GM12878 (cell line): ENCODE measurements at regions not wholly inside any gene's neighbourhood (a gene's known extent, or its start where the extent isn't known, plus 50 kb on each side); places are given as distances from the start of the nearest gene placed in this dataset.

Experiments
- ATAC-seq: fragments of 200-7000 bp; cut with Tn5 transposase; 3 replicates; pipeline ENCODE4 v1.9.1; 2020; ENCODE audit warnings: mild to moderate bottlenecking, moderate library complexity
- BruUV-seq: library from RNA; stranded (reverse); fragments of 400-500 nt; replicated peaks from 2 replicates; lab custom pipeline; 2021; lab: Mats Ljungman, UMichigan
- CTCF ChIA-PET: fragments of 300-600 bp; sonication (Branson Sonifier 250); formaldehyde crosslinking; extraction: SDS; loops from one replicate; lab custom pipeline; 2021; ENCODE audit warnings: inconsistent platforms; lab: Yijun Ruan, JAX
- POLR2A ChIA-PET: fragments of 350-600 bp; formaldehyde crosslinking; extraction: SDS; loops from one replicate; lab custom pipeline; 2021; ENCODE audit warnings: inconsistent platforms; lab: Charles Lee
- RAD21 ChIA-PET: fragments of 300-600 bp; sonication (Branson Sonifier 250); formaldehyde crosslinking; loops from one replicate; lab custom pipeline; 2023; ENCODE audit warnings: antibody characterized with exemption; ENCODE audit not compliant: unreplicated experiment; lab: Charles Lee
- SMC1A ChIA-PET: fragments of 300-600 bp; sonication (Branson Sonifier 250); formaldehyde crosslinking; loops from one replicate; lab custom pipeline; 2023; ENCODE audit not compliant: unreplicated experiment, uncharacterized antibody; lab: Charles Lee
- DNase-seq: peaks from one replicate; pipeline ENCODE4 v3.0.0-alpha.2; 2011; ENCODE audit warnings: low read depth, low spot score
- FAIRE-seq: peaks from 3 replicates; lab custom pipeline; 2011; peaks lifted over from hg19 to GRCh38; lab: Jason Lieb, UNC
- H2AFZ ChIP-seq: 2 replicates; pipeline ENCODE4 v1.6.0; 2011; ENCODE audit warnings: low read depth, low read length, control low read depth; ENCODE audit not compliant: control insufficient read depth
- H3K27ac ChIP-seq: 2 replicates; pipeline ENCODE4 v1.5.1; 2011; ENCODE audit warnings: control low read depth; ENCODE audit not compliant: control insufficient read depth, insufficient read depth
- H3K27me3 ChIP-seq, 2 experiments: replicated peaks in 1 of 2; 2 replicates each; pipeline versions ENCODE4 v1.6.0 to v1.6.1; 2011; ENCODE audit warnings: low read length in 1 of 2; ENCODE audit not compliant: control insufficient read depth in 2 of 2, insufficient read depth in 2 of 2
- H3K36me3 ChIP-seq, 2 experiments: 2 replicates each; pipeline ENCODE4 v1.5.1; 2011; ENCODE audit warnings: low read length in 1 of 2; ENCODE audit not compliant: control insufficient read depth in 2 of 2, insufficient read depth in 2 of 2
- H3K4me1 ChIP-seq: 2 replicates; pipeline ENCODE4 v1.6.1; 2011; ENCODE audit warnings: mild to moderate bottlenecking, low read length, moderate library complexity, mixed read lengths; ENCODE audit not compliant: control insufficient read depth, insufficient read depth
- H3K4me2 ChIP-seq: 2 replicates; pipeline ENCODE4 v1.6.0; 2011; ENCODE audit warnings: control low read depth; ENCODE audit not compliant: control insufficient read depth, insufficient read depth
- H3K4me3 ChIP-seq: fragments of 200-600 bp; sonication (generic); 2 replicates; pipeline ENCODE4 v1.5.1; 2016
- H3K79me2 ChIP-seq: 2 replicates; pipeline ENCODE4 v1.6.0; 2011; ENCODE audit warnings: low read length; ENCODE audit not compliant: control insufficient read depth, insufficient read depth
- H3K9ac ChIP-seq: 2 replicates; pipeline ENCODE4 v1.8.0; 2011; ENCODE audit warnings: low read length, control low read depth, mixed read lengths; ENCODE audit not compliant: control insufficient read depth, insufficient read depth
- H3K9me3 ChIP-seq: replicated peaks from 3 replicates; pipeline ENCODE4 v1.5.1; 2011; ENCODE audit warnings: mild to moderate bottlenecking, low read length; ENCODE audit not compliant: control insufficient read depth, insufficient read depth
- H4K20me1 ChIP-seq: 2 replicates; pipeline ENCODE4 v1.6.0; 2011; ENCODE audit not compliant: control insufficient read depth, insufficient read depth
- CEBPB ChIP-seq, 2 experiments: fragments of 150-350 bp in 1 of 2; IDR thresholded peaks; 2 replicates each; pipeline ENCODE4 v1.6.1; 2012 to 2014; ENCODE audit warnings: low read depth in 2 of 2, low read length in 2 of 2, borderline replicate concordance in 1 of 2, inconsistent platforms in 1 of 2
- DPF2 ChIP-seq: fragments of 450-650 bp; IDR thresholded peaks from 2 replicates; pipeline ENCODE4 v1.6.1; 2017; ENCODE audit warnings: mild to moderate bottlenecking
- IRF4 ChIP-seq: IDR thresholded peaks from 2 replicates; pipeline ENCODE4 v1.6.1; 2011; ENCODE audit warnings: low read depth, low read length
- NBN ChIP-seq: fragments of 450-650 bp; IDR thresholded peaks from 2 replicates; pipeline ENCODE4 v1.6.1; 2016
- NFYB ChIP-seq: IDR thresholded peaks from 2 replicates; pipeline ENCODE4 v1.6.1; 2011; ENCODE audit warnings: low read depth, mild to moderate bottlenecking, low read length, improper control_type of control experiment, moderate library complexity; ENCODE audit not compliant: insufficient read depth
- NRF1 ChIP-seq: conservative IDR thresholded peaks from 2 replicates; pipeline ENCODE4 v1.6.1; 2011; ENCODE audit warnings: mild to moderate bottlenecking, low read depth, low read length, improper control_type of control experiment
- SMC3 ChIP-seq: IDR thresholded peaks from 2 replicates; pipeline ENCODE4 v1.6.1; 2011; ENCODE audit warnings: low read length, improper control_type of control experiment, borderline replicate concordance
- SREBF1 ChIP-seq: IDR thresholded peaks from 2 replicates; pipeline ENCODE4 v1.6.1; 2012; ENCODE audit warnings: mild to moderate bottlenecking, low read length
- ZNF274 ChIP-seq: IDR thresholded peaks from one replicate; pipeline ENCODE4 v1.8.0; 2011; ENCODE audit not compliant: insufficient read length, insufficient read depth
- ZNF622 ChIP-seq: fragments of 450-650 bp; IDR thresholded peaks from 2 replicates; pipeline ENCODE4 v1.6.1; 2017; ENCODE audit warnings: mild to moderate bottlenecking, inconsistent platforms
- WGBS: methylation state at CpG from one replicate; pipeline ENCODE4 v1.1.6; 2016; ENCODE audit warnings: low lambda C conversion rate; ENCODE audit not compliant: insufficient replicate concordance, insufficient coverage; ENCODE audit errors: missing lambda C conversion rate; 5-methylcytosine and 5-hydroxymethylcytosine counted together
- in situ Hi-C: fragments of 300-500 bp; cut with MboI; formaldehyde crosslinking; loops from 9 replicates; pipeline ENCODE4 v1.14.3; 2018; ENCODE audit warnings: mixed read lengths
- intact Hi-C: fragments of 100-400 bp; cut with micrococcal nuclease; formaldehyde crosslinking; loops from one replicate; pipeline ENCODE4 v1.14.2; 2022; ENCODE audit not compliant: unreplicated experiment
- TF ChIP-seq, protein P1 (sequence below): IDR thresholded peaks from 2 replicates; pipeline ENCODE4 v1.6.1; 2012; ENCODE audit warnings: low read length, inconsistent platforms

DNA sequence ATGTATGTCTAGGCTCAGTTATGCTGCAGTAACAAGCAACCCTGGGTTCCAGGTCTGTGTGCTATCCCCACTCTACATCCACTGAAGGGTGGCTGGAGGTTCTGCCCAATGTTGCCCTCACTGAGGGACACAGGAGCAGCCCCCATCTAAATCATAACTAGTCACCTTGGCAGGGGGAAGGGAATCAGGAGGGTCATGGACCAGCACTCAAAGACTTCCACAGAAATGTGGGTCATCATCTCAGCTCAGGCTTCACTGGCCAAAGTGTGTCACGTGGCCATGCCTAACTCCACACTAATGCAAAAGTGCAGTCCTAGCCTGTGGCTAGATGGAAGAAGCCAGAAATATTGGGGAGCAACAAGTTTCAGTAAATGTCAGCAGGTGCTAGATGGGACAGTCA, 137.3 kb upstream of the ZNF507 start:
- BruUV-seq = no TSS peak
- H3K9ac ChIP-seq = no peak overlapping the region
- intact Hi-C loops = no loop called here
- ATAC-seq = no peak
- H2AFZ ChIP-seq = no peak overlapping the region
- WGBS = 0% methylated on average over 1 of the region's 1 CpG
- H3K36me3 ChIP-seq = no peaks in the 10 kb centered on the region
- no peaks in the 10 kb centered on the region for H3K4me1 ChIP-seq
- H3K27me3 ChIP-seq = no peaks in the 10 kb centered on the region
- H3K27ac ChIP-seq = no peak overlapping the region
- H3K9me3 ChIP-seq = no peaks in the 10 kb centered on the region
- ChIA-PET POLR2A (no interaction called here), SMC1A (no interaction called here), CTCF (no interaction called here), RAD21 (no interaction called here)
- H3K4me2 ChIP-seq = no peak overlapping the region
- TF ChIP-seq NFYB = no peak
- TF ChIP-seq NBN = no peak
- no peak for TF ChIP-seq CEBPB (IDR thresholded peaks at IDR 0.05; ENCODE audit: borderline replicate concordance in 1 of 2, low read depth in 2 of 2, low read length in 2 of 2)
- no peak for TF ChIP-seq NRF1
- no peak for TF ChIP-seq ZNF274
- no peak for TF ChIP-seq DPF2
- TF ChIP-seq ZNF622 = no peak
- no peak for TF ChIP-seq IRF4
- no peak for TF ChIP-seq SMC3
- TF ChIP-seq SREBF1 = no peak
- TF ChIP-seq, protein P1, sequence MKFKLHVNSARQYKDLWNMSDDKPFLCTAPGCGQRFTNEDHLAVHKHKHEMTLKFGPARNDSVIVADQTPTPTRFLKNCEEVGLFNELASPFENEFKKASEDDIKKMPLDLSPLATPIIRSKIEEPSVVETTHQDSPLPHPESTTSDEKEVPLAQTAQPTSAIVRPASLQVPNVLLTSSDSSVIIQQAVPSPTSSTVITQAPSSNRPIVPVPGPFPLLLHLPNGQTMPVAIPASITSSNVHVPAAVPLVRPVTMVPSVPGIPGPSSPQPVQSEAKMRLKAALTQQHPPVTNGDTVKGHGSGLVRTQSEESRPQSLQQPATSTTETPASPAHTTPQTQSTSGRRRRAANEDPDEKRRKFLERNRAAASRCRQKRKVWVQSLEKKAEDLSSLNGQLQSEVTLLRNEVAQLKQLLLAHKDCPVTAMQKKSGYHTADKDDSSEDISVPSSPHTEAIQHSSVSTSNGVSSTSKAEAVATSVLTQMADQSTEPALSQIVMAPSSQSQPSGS = no peak
- no peak for DNase-seq
- in situ Hi-C loops = no loop called here
- H4K20me1 ChIP-seq = no peaks in the 10 kb centered on the region
- no peak for FAIRE-seq
- H3K4me3 ChIP-seq = no peak overlapping the region
- no peaks in the 10 kb centered on the region for H3K79me2 ChIP-seq
